ENCODE measurements at regions not wholly inside any gene's neighbourhood (a gene's known extent, or its start where the extent isn't known, plus 50 kb on each side); places are given as distances from the start of the nearest gene placed in this dataset.

DNA sequence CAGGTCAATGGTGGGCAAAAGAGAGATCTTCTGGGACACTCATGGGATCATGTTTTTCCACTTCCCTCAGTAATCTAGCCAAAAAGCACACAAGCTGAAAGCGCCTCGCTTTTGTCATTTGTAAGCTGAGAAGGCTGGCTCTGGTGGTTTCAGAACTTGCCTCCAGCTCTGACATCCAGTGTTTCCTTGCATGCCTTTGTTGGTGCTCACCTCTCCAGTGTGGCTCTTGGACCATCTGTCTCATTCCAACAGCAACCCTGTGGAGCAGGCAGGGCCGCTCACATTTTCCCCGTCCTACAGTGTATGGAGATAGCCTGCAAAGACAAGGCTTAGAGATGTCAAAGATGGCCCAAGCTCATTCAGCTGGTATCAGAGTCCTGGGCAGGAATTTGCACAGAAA is 160.8 kb upstream of the KLF4 start:
- intact Hi-C loops (cut with DNase I): loop anchor here in 2 of 10 donors (10.0 kb wide), 2 partner anchors 56 to 404 kb away; no protein-coding TSS in a partner anchor
- Histone ChIP-seq H3K4me1 (peaks cover 0 to 21% (median 10%) of the 10 kb centered on the region in 9 donors), H3K27ac (no peak overlapping the region), H3K36me3 (no peaks in the 10 kb centered on the region), H3K4me3 (no peak overlapping the region), H3K27me3 (peaks cover 0 to 3% (median 0%) of the 10 kb centered on the region in 7 donors), H3K9me3 (no peaks in the 10 kb centered on the region)
- ATAC-seq (no peak), DNase-seq (no peak)
- TF ChIP-seq, protein P1, sequence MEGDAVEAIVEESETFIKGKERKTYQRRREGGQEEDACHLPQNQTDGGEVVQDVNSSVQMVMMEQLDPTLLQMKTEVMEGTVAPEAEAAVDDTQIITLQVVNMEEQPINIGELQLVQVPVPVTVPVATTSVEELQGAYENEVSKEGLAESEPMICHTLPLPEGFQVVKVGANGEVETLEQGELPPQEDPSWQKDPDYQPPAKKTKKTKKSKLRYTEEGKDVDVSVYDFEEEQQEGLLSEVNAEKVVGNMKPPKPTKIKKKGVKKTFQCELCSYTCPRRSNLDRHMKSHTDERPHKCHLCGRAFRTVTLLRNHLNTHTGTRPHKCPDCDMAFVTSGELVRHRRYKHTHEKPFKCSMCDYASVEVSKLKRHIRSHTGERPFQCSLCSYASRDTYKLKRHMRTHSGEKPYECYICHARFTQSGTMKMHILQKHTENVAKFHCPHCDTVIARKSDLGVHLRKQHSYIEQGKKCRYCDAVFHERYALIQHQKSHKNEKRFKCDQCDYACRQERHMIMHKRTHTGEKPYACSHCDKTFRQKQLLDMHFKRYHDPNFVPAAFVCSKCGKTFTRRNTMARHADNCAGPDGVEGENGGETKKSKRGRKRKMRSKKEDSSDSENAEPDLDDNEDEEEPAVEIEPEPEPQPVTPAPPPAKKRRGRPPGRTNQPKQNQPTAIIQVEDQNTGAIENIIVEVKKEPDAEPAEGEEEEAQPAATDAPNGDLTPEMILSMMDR (IDR thresholded peaks at IDR 0.05): no peak
- 96 to 99% methylated on average over 4 of the region's 4 CpGs for WGBS, 2 donors

DNA sequence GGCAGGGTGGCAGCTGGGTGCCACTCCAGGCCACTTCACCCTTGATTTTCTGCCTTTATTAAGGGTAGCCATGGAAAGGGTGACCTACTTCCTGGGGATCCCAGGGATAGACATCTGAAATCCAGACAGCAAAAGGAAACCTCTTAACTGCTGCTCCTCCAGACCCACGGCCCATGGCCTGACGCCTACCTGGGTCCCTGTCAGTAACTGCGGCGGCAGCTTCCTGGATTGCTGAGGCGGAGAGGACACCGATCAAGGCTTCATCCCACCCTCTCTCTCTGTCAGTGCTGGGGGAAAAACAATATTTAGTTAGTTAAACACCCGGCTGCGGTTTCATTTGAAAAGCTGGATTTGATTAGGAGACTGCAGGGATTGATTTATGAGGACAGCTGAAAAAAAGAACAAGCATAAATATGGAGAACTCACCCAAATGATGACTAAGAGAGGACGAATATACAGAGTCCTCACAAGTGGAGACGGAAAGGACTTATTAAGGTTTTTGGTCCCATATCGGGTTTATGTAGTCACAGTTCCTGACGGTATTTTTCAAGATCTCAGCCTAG is 158.7 kb upstream of the KLF4 start:
- no peak for DNase-seq
- intact Hi-C loops (cut with DNase I): loop anchor here in 3 of 10 donors (10.0 kb wide), 3 partner anchors 87 to 407 kb away; no protein-coding TSS in a partner anchor
- Histone ChIP-seq H3K27me3 (peaks cover 0 to 3% (median 0%) of the 10 kb centered on the region in 7 donors), H3K36me3 (no peaks in the 10 kb centered on the region), H3K9me3 (no peaks in the 10 kb centered on the region), H3K27ac (no peak overlapping the region), H3K4me3 (no peak overlapping the region), H3K4me1 (peaks cover 0 to 25% (median 17%) of the 10 kb centered on the region in 9 donors)
- TF ChIP-seq, protein P1 (IDR thresholded peaks at IDR 0.05): no peak
- no peak for ATAC-seq
- WGBS, 2 donors: 91 to 94% methylated on average over 12 of the region's 12 CpGs

DNA sequence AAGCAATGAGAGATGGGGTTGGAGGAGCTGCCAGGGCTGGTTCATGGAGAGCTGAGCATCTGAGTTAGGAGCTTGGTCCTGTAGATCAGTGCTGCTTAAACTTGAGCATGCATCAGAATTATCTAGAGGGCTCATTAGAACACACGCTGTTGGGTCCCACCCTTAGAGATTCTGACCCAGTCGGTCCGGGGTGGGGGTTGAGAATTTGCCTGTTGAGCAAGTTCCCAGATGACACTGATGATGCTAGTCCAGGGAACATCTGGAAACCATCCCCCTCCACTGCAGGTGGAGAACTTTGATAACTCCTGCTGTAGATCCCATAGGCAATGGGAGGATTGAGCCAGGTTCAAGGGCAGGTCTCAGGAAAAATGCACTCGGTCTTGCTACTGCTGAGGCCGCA is 158.0 kb upstream of the KLF4 start:
- 92 to 93% methylated on average over 5 of the region's 5 CpGs for WGBS, 2 donors

DNA sequence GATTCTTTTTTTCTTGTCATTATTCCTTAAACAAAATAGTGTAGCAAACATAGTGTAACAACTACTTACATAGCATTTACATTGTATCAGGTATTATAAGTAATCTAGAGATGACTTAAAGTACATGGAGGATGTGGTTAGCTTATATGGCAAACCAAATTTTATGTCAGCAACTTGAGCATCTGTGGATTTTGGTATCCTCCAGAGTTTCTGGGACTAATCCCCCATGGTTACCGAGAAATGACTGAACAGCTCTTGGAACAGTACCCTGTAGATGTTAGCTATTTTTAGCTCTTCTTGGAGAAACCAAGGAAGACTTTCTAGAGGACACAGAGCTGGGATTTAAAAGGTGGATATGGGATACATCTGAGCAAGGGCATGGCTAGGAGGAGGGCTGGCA is 157.6 kb upstream of the KLF4 start:
- Histone ChIP-seq H3K9me3 (no peaks in the 10 kb centered on the region), H3K36me3 (no peaks in the 10 kb centered on the region), H3K27ac (no peak overlapping the region), H3K27me3 (no peaks in the 10 kb centered on the region), H3K4me1 (peaks cover 0 to 21% (median 13%) of the 10 kb centered on the region in 9 donors), H3K4me3 (no peak overlapping the region)
- intact Hi-C loops (cut with DNase I): loop anchor here in 3 of 10 donors (10.0 kb wide), 3 partner anchors 88 to 408 kb away; no protein-coding TSS in a partner anchor
- 86 to 94% methylated on average over 1 of the region's 1 CpG for WGBS, 2 donors
- no peak for DNase-seq
- ATAC-seq: no peak
- TF ChIP-seq, protein P1 (IDR thresholded peaks at IDR 0.05): no peak

More for the DNA sequence above, 158.0 kb upstream of the KLF4 start:
- TF ChIP-seq, protein P1 (IDR thresholded peaks at IDR 0.05): no peak
- Histone ChIP-seq H3K27ac (no peak overlapping the region), H3K9me3 (no peaks in the 10 kb centered on the region), H3K4me3 (no peak overlapping the region), H3K27me3 (no peaks in the 10 kb centered on the region), H3K4me1 (peaks cover 0 to 21% (median 13%) of the 10 kb centered on the region in 9 donors), H3K36me3 (no peaks in the 10 kb centered on the region)
- ATAC-seq (no peak), DNase-seq (no peak)
- intact Hi-C loops (cut with DNase I): loop anchor here in 3 of 10 donors (10.0 kb wide), 3 partner anchors 87 to 407 kb away; no protein-coding TSS in a partner anchor

Measured in heart right ventricle (tissue), 16 donors.